ENCODE measurements at regions not wholly inside any gene's neighbourhood (a gene's known extent, or its start where the extent isn't known, plus 50 kb on each side); places are given as distances from the start of the nearest gene placed in this dataset.

GRCh38 chr14:23694949-23695663 lies 58.9 kb downstream of the DHRS2 start:
- Histone ChIP-seq H3K4me1 (ENCODE audit: insufficient read depth, insufficient read length) (no peaks in the 10 kb centered on the region), H3K27me3 (ENCODE audit: insufficient read depth, insufficient read length) (no peaks in the 10 kb centered on the region), H3K4me3 (ENCODE audit: insufficient read length, low read depth) (peak overlapping the region; percentile 10), H3K9me3 (ENCODE audit: insufficient read depth, low read length) (peaks cover 9% of the 10 kb centered on the region; the same call in 1 of the 2 replicates), H3K9ac (ENCODE audit: insufficient read length, low read depth) (peak overlapping the region; percentile 50), H3K36me3 (ENCODE audit: insufficient read depth, insufficient read length, low read length) (no peaks in the 10 kb centered on the region)
- no peak for DNase-seq (ENCODE audit: low read depth, low spot score)
- TF ChIP-seq YY1 (IDR thresholded peaks at IDR 0.05; ENCODE audit: insufficient read depth, insufficient read length) (no peak), ZNF274 (IDR thresholded peaks at IDR 0.05; ENCODE audit: low read depth, low read length) (no peak), SUZ12 (IDR thresholded peaks at IDR 0.05; ENCODE audit: extremely low read depth, insufficient read depth, insufficient read length) (no peak)

- no peaks in the 10 kb centered on the region for H3K36me3 ChIP-seq (ENCODE audit: insufficient read depth, insufficient read length, low read length)
- DNase-seq (ENCODE audit: low read depth, low spot score) = no peak
- no peaks in the 10 kb centered on the region for H3K27me3 ChIP-seq (ENCODE audit: insufficient read depth, insufficient read length)
- no peak overlapping the region for H3K4me3 ChIP-seq (ENCODE audit: insufficient read length, low read depth)
- no peaks in the 10 kb centered on the region for H3K4me1 ChIP-seq (ENCODE audit: insufficient read depth, insufficient read length)
- TF ChIP-seq YY1 (IDR thresholded peaks at IDR 0.05; ENCODE audit: insufficient read depth, insufficient read length) (no peak), ZNF274 (IDR thresholded peaks at IDR 0.05; ENCODE audit: low read depth, low read length) (no peak), SUZ12 (IDR thresholded peaks at IDR 0.05; ENCODE audit: extremely low read depth, insufficient read depth, insufficient read length) (no peak)
- peaks cover 4% of the 10 kb centered on the region; the same call in 1 of the 2 replicates for H3K9me3 ChIP-seq (ENCODE audit: insufficient read depth, low read length)
- no peak overlapping the region for H3K9ac ChIP-seq (ENCODE audit: insufficient read length, low read depth)
Measured at GRCh38 chr14:23695664-23695999, 59.5 kb downstream of the DHRS2 start.

- no peaks in the 10 kb centered on the region for H3K27me3 ChIP-seq (ENCODE audit: insufficient read depth, insufficient read length)
- no peak overlapping the region for H3K9ac ChIP-seq (ENCODE audit: insufficient read length, low read depth)
- H3K4me1 ChIP-seq (ENCODE audit: insufficient read depth, insufficient read length) = no peaks in the 10 kb centered on the region
- DNase-seq (ENCODE audit: low read depth, low spot score) = no peak
- no peaks in the 10 kb centered on the region for H3K36me3 ChIP-seq (ENCODE audit: insufficient read depth, insufficient read length, low read length)
- H3K9me3 ChIP-seq (ENCODE audit: insufficient read depth, low read length) = no peaks in the 10 kb centered on the region
- TF ChIP-seq YY1 (IDR thresholded peaks at IDR 0.05; ENCODE audit: insufficient read depth, insufficient read length) (no peak), SUZ12 (IDR thresholded peaks at IDR 0.05; ENCODE audit: extremely low read depth, insufficient read depth, insufficient read length) (no peak), ZNF274 (IDR thresholded peaks at IDR 0.05; ENCODE audit: low read depth, low read length) (no peak)
- no peak overlapping the region for H3K4me3 ChIP-seq (ENCODE audit: insufficient read length, low read depth)
Measured at GRCh38 chr14:23696701-23697239, 60.6 kb downstream of the DHRS2 start.

- no peak overlapping the region for H3K9ac ChIP-seq (ENCODE audit: insufficient read length, low read depth)
- H3K27me3 ChIP-seq (ENCODE audit: insufficient read depth, insufficient read length) = no peaks in the 10 kb centered on the region
- 0 out of 2 replicates have a peak, but pooled peaks cover 2% of the 10 kb centered on the region for H3K9me3 ChIP-seq (ENCODE audit: insufficient read depth, low read length)
- no peak overlapping the region for H3K4me3 ChIP-seq (ENCODE audit: insufficient read length, low read depth)
- no peaks in the 10 kb centered on the region for H3K36me3 ChIP-seq (ENCODE audit: insufficient read depth, insufficient read length, low read length)
- no peaks in the 10 kb centered on the region for H3K4me1 ChIP-seq (ENCODE audit: insufficient read depth, insufficient read length)
- no peak for TF ChIP-seq SUZ12 (IDR thresholded peaks at IDR 0.05; ENCODE audit: extremely low read depth, insufficient read depth, insufficient read length)
- TF ChIP-seq YY1 (IDR thresholded peaks at IDR 0.05; ENCODE audit: insufficient read depth, insufficient read length) = no peak
- no peak for TF ChIP-seq ZNF274 (IDR thresholded peaks at IDR 0.05; ENCODE audit: low read depth, low read length)
- no peak for DNase-seq (ENCODE audit: low read depth, low spot score)
Measured at GRCh38 chr14:23697680-23698079, 61.5 kb downstream of the DHRS2 start.

- no peaks in the 10 kb centered on the region for H3K4me1 ChIP-seq (ENCODE audit: insufficient read depth, insufficient read length)
- H3K36me3 ChIP-seq (ENCODE audit: insufficient read depth, insufficient read length, low read length) = no peaks in the 10 kb centered on the region
- no peak overlapping the region for H3K9ac ChIP-seq (ENCODE audit: insufficient read length, low read depth)
- DNase-seq (ENCODE audit: low read depth, low spot score) = no peak
- TF ChIP-seq YY1 (IDR thresholded peaks at IDR 0.05; ENCODE audit: insufficient read depth, insufficient read length) (no peak), ZNF274 (IDR thresholded peaks at IDR 0.05; ENCODE audit: low read depth, low read length) (no peak), SUZ12 (IDR thresholded peaks at IDR 0.05; ENCODE audit: extremely low read depth, insufficient read depth, insufficient read length) (no peak)
- H3K4me3 ChIP-seq (ENCODE audit: insufficient read length, low read depth) = no peak overlapping the region
- H3K27me3 ChIP-seq (ENCODE audit: insufficient read depth, insufficient read length) = no peaks in the 10 kb centered on the region
- H3K9me3 ChIP-seq (ENCODE audit: insufficient read depth, low read length) = peaks cover 46% of the 10 kb centered on the region
Measured at GRCh38 chr14:23702656-23703426, 66.7 kb downstream of the DHRS2 start.

GRCh38 chr14:23704890-23705289 lies 68.7 kb downstream of the DHRS2 start:
- no peaks in the 10 kb centered on the region for H3K4me1 ChIP-seq (ENCODE audit: insufficient read depth, insufficient read length)
- peaks cover 46% of the 10 kb centered on the region for H3K9me3 ChIP-seq (ENCODE audit: insufficient read depth, low read length)
- H3K9ac ChIP-seq (ENCODE audit: insufficient read length, low read depth) = no peak overlapping the region
- no peaks in the 10 kb centered on the region for H3K36me3 ChIP-seq (ENCODE audit: insufficient read depth, insufficient read length, low read length)
- TF ChIP-seq ZNF274 (IDR thresholded peaks at IDR 0.05; ENCODE audit: low read depth, low read length) (no peak), SUZ12 (IDR thresholded peaks at IDR 0.05; ENCODE audit: extremely low read depth, insufficient read depth, insufficient read length) (no peak), YY1 (IDR thresholded peaks at IDR 0.05; ENCODE audit: insufficient read depth, insufficient read length) (no peak)
- no peak overlapping the region for H3K4me3 ChIP-seq (ENCODE audit: insufficient read length, low read depth)
- no peaks in the 10 kb centered on the region for H3K27me3 ChIP-seq (ENCODE audit: insufficient read depth, insufficient read length)
- no peak for DNase-seq (ENCODE audit: low read depth, low spot score)

GRCh38 chr14:23707415-23707814 lies 71.3 kb downstream of the DHRS2 start:
- no peak for DNase-seq (ENCODE audit: low read depth, low spot score)
- Histone ChIP-seq H3K4me3 (ENCODE audit: insufficient read length, low read depth) (no peak overlapping the region), H3K27me3 (ENCODE audit: insufficient read depth, insufficient read length) (peaks cover 3% of the 10 kb centered on the region), H3K4me1 (ENCODE audit: insufficient read depth, insufficient read length) (no peaks in the 10 kb centered on the region), H3K9me3 (ENCODE audit: insufficient read depth, low read length) (peaks cover 46% of the 10 kb centered on the region), H3K36me3 (ENCODE audit: insufficient read depth, insufficient read length, low read length) (no peaks in the 10 kb centered on the region), H3K9ac (ENCODE audit: insufficient read length, low read depth) (no peak overlapping the region)
- no peak for TF ChIP-seq SUZ12 (IDR thresholded peaks at IDR 0.05; ENCODE audit: extremely low read depth, insufficient read depth, insufficient read length)
- TF ChIP-seq ZNF274 (IDR thresholded peaks at IDR 0.05; ENCODE audit: low read depth, low read length) = no peak
- no peak for TF ChIP-seq YY1 (IDR thresholded peaks at IDR 0.05; ENCODE audit: insufficient read depth, insufficient read length)

Measured in NT2/D1 (cell line).